ENCODE measurements at regions not wholly inside any gene's neighbourhood (a gene's known extent, or its start where the extent isn't known, plus 50 kb on each side); places are given as distances from the start of the nearest gene placed in this dataset.

DNA sequence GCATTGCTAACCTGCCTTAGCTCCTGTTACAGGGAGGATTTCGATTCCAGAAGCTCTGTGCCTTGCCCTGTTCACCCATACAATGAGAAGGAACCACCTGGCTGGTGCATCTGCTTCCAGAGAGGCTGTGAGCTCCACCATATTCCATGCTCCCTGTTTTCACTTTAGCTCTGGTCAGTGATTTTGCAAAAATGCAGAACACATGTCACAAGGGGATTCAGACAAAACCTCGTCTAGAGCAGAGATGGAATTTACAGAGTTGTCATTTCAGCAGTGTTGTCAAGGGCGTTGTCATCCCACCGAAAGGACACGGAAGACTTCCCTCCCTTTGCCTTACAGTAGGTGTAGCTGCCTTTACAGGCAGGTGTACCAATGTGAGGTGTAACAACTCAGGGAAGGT is 223.0 kb upstream of the ARID1B start:
- TF ChIP-seq, protein P1, sequence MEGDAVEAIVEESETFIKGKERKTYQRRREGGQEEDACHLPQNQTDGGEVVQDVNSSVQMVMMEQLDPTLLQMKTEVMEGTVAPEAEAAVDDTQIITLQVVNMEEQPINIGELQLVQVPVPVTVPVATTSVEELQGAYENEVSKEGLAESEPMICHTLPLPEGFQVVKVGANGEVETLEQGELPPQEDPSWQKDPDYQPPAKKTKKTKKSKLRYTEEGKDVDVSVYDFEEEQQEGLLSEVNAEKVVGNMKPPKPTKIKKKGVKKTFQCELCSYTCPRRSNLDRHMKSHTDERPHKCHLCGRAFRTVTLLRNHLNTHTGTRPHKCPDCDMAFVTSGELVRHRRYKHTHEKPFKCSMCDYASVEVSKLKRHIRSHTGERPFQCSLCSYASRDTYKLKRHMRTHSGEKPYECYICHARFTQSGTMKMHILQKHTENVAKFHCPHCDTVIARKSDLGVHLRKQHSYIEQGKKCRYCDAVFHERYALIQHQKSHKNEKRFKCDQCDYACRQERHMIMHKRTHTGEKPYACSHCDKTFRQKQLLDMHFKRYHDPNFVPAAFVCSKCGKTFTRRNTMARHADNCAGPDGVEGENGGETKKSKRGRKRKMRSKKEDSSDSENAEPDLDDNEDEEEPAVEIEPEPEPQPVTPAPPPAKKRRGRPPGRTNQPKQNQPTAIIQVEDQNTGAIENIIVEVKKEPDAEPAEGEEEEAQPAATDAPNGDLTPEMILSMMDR (IDR thresholded peaks at IDR 0.05), result no peak
- TF ChIP-seq POLR2A (IDR thresholded peaks at IDR 0.05) (no peak), POLR2AphosphoS5 (IDR thresholded peaks at IDR 0.05) (no peak)

All from prostate gland (tissue), 2 donors.